IPS-NIHi11 (cell line): ENCODE measurements at regions not wholly inside any gene's neighbourhood (a gene's known extent, or its start where the extent isn't known, plus 50 kb on each side); places are given as distances from the start of the nearest gene placed in this dataset.

Experiments
- DNase-seq: peaks from one replicate; pipeline ENCODE4 v3.0.0; 2012; ENCODE audit warnings: mixed read lengths, low spot score

GRCh38 chr12:87157791-87158190 is 871.4 kb downstream of the C12orf50 start:
- DNase-seq: no peak

GRCh38 chr12:87155621-87156020 is 873.6 kb downstream of the C12orf50 start:
- no peak for DNase-seq

GRCh38 chr12:87152841-87153528 is 876.2 kb downstream of the C12orf50 start:
- no peak for DNase-seq

- DNase-seq: no peak
Measured at GRCh38 chr12:87152075-87152474, 877.1 kb downstream of the C12orf50 start.

- no peak for DNase-seq
Measured at GRCh38 chr12:87150969-87151662, 878.1 kb downstream of the C12orf50 start.

GRCh38 chr12:87142342-87142741 is 886.2 kb upstream of the MGAT4C start:
- DNase-seq: no peak

GRCh38 chr12:87141091-87141490 is 884.9 kb upstream of the MGAT4C start:
- DNase-seq: no peak

- no peak for DNase-seq
Measured at GRCh38 chr12:87140262-87140661, 884.1 kb upstream of the MGAT4C start.

- DNase-seq: no peak
Measured at GRCh38 chr12:87137220-87137619, 881.0 kb upstream of the MGAT4C start.

- DNase-seq: peak; percentile 11
Measured at GRCh38 chr12:87136330-87136976, 880.3 kb upstream of the MGAT4C start.

GRCh38 chr12:87127272-87127671 is 871.1 kb upstream of the MGAT4C start:
- no peak for DNase-seq

- DNase-seq: no peak
Measured at GRCh38 chr12:87121896-87122295, 865.7 kb upstream of the MGAT4C start.

- DNase-seq: no peak
Measured at GRCh38 chr12:87120440-87120839, 864.2 kb upstream of the MGAT4C start.

- no peak for DNase-seq
Measured at GRCh38 chr12:87119713-87120112, 863.5 kb upstream of the MGAT4C start.

- DNase-seq: no peak
Measured at GRCh38 chr12:87117526-87117925, 861.3 kb upstream of the MGAT4C start.

- DNase-seq: no peak
Measured at GRCh38 chr12:87116780-87117179, 860.6 kb upstream of the MGAT4C start.

GRCh38 chr12:87112571-87113345 is 856.6 kb upstream of the MGAT4C start:
- DNase-seq: no peak

- DNase-seq: no peak
Measured at GRCh38 chr12:87107766-87108165, 851.6 kb upstream of the MGAT4C start.

- no peak for DNase-seq
Measured at GRCh38 chr12:87107270-87107669, 851.1 kb upstream of the MGAT4C start.

- no peak for DNase-seq
Measured at GRCh38 chr12:87096082-87096585, 839.9 kb upstream of the MGAT4C start.

- no peak for DNase-seq
Measured at GRCh38 chr12:87094356-87094755, 838.2 kb upstream of the MGAT4C start.

- no peak for DNase-seq
Measured at GRCh38 chr12:87092421-87092820, 836.2 kb upstream of the MGAT4C start.
